ENCODE measurements at regions not wholly inside any gene's neighbourhood (a gene's known extent, or its start where the extent isn't known, plus 50 kb on each side); places are given as distances from the start of the nearest gene placed in this dataset.

- TF ChIP-seq CTCF (IDR thresholded peaks at IDR 0.05; ENCODE audit: borderline replicate concordance, extremely low read depth, low read length, poor library complexity, severe bottlenecking) = no peak
- no peak for TF ChIP-seq EZH2 (IDR thresholded peaks at IDR 0.05; ENCODE audit: borderline replicate concordance, low read depth, low read length, severe bottlenecking)
These were observed 165.8 kb downstream of the VSIG4 start for GRCh38 chrX:65874110-65874509.
